Osteocyte (in vitro differentiated cells): ENCODE measurements at regions not wholly inside any gene's neighbourhood (a gene's known extent, or its start where the extent isn't known, plus 50 kb on each side); places are given as distances from the start of the nearest gene placed in this dataset.
A peak's percentile ranks its signal among the peaks of the same experiment; 100 is the strongest.

Experiments used
- DNase-seq: peaks from one replicate; pipeline ENCODE4 v3.0.0; 2021; ENCODE audit warnings: mixed read lengths; ENCODE audit not compliant: unreplicated experiment; ENCODE audit errors: extremely low spot score
- H3K27ac Mint-ChIP-seq: one replicate; pipeline ENCODE4 v1.8.0; 2021; ENCODE audit warnings: mild to moderate bottlenecking, mixed read lengths; ENCODE audit not compliant: unreplicated experiment
- H3K27me3 Mint-ChIP-seq: one replicate; pipeline ENCODE4 v1.8.0; 2021; ENCODE audit warnings: mixed read lengths; ENCODE audit not compliant: unreplicated experiment
- H3K36me3 Mint-ChIP-seq: one replicate; pipeline ENCODE4 v1.8.0; 2021; ENCODE audit warnings: mixed read lengths; ENCODE audit not compliant: unreplicated experiment
- H3K4me1 Mint-ChIP-seq: one replicate; pipeline ENCODE4 v1.8.0; 2021; ENCODE audit warnings: mixed read lengths; ENCODE audit not compliant: unreplicated experiment
- H3K4me3 Mint-ChIP-seq: one replicate; pipeline ENCODE4 v1.8.0; 2021; ENCODE audit warnings: mild to moderate bottlenecking, moderate library complexity, mixed read lengths; ENCODE audit not compliant: unreplicated experiment
- H3K9me3 Mint-ChIP-seq: one replicate; pipeline ENCODE4 v1.8.0; 2021; ENCODE audit warnings: mixed read lengths; ENCODE audit not compliant: unreplicated experiment
- CTCF ChIP-seq: fragments of 200-600 bp; sonication (generic); IDR thresholded peaks from 2 replicates; pipeline ENCODE4 v1.5.0; 2021; ENCODE audit warnings: antibody characterized with exemption, mild to moderate bottlenecking, moderate library complexity

DNA sequence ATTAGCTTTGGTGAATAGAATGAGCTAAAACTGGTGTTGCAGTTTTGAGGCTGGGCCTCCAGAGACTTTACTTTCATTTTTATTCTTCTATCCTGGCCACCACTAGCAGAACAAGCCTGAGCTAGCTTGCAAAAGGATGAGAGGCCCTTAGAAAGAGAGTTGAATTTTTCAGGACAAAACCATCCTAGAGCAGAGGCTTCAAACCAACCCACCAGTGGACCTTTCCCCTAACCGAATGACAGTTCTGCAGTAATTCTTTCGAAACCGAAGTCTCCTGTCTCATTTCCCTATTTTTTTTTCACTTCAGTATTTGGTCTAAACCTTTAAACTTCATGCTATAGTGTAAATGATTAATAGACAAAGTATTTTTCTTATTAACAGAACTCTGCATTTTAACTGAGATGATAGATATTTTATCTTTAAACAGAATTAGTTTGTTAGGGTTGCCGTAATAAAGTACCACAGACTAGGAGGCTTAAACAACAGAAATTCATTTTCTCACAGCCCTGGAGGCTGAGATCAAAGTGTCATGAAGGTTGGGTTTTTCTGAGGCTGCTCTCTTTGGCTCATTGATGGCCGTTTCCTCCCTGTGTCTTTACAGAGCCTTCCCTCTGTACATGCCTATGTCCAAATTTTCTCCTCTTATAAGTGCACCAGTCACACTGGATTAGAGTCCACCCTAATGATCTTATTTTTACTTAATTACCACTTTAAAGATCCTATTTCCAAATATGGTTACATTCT lies 80.6 kb upstream of the PAK5 start:
- Mint-ChIP-seq H3K9me3 (no peaks in the 10 kb centered on the region), H3K27ac (no peak overlapping the region), H3K36me3 (no peaks in the 10 kb centered on the region), H3K4me1 (no peaks in the 10 kb centered on the region), H3K4me3 (no peak overlapping the region), H3K27me3 (peaks cover 37% of the 10 kb centered on the region)
- no peak for TF ChIP-seq CTCF
- no peak for DNase-seq

DNA sequence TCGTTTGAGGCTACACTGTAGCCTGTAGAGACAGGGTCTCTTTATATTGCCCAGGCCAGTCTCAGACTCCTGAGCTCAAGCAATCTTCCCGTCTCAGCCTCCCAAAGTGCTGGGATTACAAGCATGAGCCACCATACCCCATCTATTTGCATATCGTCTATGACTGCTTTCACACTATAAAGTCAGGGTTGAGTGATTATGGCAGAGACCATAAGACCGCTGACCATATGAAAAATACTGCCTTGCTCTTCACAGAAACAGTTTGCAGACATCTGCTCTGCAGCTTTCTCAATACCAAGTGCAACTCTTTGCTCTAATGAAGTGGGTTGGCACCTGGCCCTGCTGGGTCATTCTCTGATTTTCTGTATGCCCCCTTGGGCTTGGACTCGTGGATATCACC lies 79.5 kb upstream of the PAK5 start:
- Mint-ChIP-seq H3K4me1 (no peaks in the 10 kb centered on the region), H3K27me3 (peaks cover 39% of the 10 kb centered on the region), H3K36me3 (no peaks in the 10 kb centered on the region), H3K9me3 (no peaks in the 10 kb centered on the region), H3K4me3 (no peak overlapping the region), H3K27ac (no peak overlapping the region)
- TF ChIP-seq CTCF = no peak
- DNase-seq = no peak

DNA sequence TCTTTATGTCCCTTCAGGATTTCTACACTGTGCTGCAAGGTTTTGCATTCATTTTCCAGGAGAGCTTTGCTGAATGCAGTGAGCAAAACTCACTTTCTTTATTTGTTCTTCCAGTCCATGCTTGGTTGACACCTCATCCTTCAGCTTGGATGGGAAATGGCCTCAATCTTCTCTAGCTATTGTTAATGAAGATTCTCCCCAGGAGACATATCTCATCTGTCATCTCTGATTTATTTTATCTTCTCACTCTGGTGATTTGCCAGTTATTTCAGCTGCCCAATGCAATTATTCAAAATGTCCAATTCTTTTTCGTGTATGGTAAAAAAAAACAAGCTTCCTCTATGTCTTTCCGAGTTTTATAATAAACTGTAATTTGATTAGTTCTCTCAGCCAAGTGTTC lies 77.9 kb upstream of the PAK5 start:
- no peaks in the 10 kb centered on the region for H3K36me3 Mint-ChIP-seq
- no peak for DNase-seq
- H3K4me3 Mint-ChIP-seq = no peak overlapping the region
- no peaks in the 10 kb centered on the region for H3K9me3 Mint-ChIP-seq
- no peak overlapping the region for H3K27ac Mint-ChIP-seq
- peaks cover 40% of the 10 kb centered on the region for H3K27me3 Mint-ChIP-seq
- H3K4me1 Mint-ChIP-seq = no peaks in the 10 kb centered on the region
- no peak for TF ChIP-seq CTCF

DNA sequence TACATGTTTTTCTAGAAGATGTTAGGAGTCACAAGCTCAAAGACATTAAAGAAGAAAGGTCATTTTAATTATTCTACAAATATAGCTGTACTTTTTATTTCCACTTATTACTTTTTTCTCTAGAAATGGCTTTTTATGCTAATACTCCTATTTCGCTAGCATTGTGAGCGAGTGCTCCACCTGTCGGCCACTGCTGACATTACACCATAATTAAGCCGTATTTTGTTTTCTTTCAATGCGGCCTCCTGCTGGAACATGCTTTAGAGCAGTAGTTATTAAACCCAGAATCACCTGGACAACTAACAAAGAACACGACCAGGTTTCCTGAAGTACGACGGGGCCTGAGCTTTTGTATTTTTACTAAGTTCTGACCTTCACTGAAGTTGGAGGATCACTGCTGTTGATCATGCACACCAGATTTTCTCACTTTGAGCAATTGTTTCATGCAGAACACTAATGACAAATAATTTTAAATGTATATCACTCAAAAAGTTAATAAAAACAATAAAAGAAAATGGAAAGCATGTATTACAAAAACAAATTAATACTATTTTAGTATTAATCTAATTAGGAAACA lies 74.1 kb upstream of the PAK5 start:
- H3K9me3 Mint-ChIP-seq = no peaks in the 10 kb centered on the region
- DNase-seq = no peak
- no peak overlapping the region for H3K27ac Mint-ChIP-seq
- no peak overlapping the region for H3K4me3 Mint-ChIP-seq
- H3K27me3 Mint-ChIP-seq = peaks cover 55% of the 10 kb centered on the region
- H3K36me3 Mint-ChIP-seq = no peaks in the 10 kb centered on the region
- H3K4me1 Mint-ChIP-seq = no peaks in the 10 kb centered on the region
- TF ChIP-seq CTCF = peak; percentile 84

GRCh38 chr20:9912290-9912689 lies 73.4 kb upstream of the PAK5 start:
- peaks cover 54% of the 10 kb centered on the region for H3K27me3 Mint-ChIP-seq

More at GRCh38 chr20:9912290-9912689, 73.4 kb upstream of the PAK5 start:
- no peak overlapping the region for H3K27ac Mint-ChIP-seq
- TF ChIP-seq CTCF = no peak
- H3K9me3 Mint-ChIP-seq = no peaks in the 10 kb centered on the region
- H3K4me3 Mint-ChIP-seq = no peak overlapping the region
- DNase-seq = no peak
- no peaks in the 10 kb centered on the region for H3K36me3 Mint-ChIP-seq
- no peaks in the 10 kb centered on the region for H3K4me1 Mint-ChIP-seq
